ENCODE measurements at regions not wholly inside any gene's neighbourhood (a gene's known extent, or its start where the extent isn't known, plus 50 kb on each side); places are given as distances from the start of the nearest gene placed in this dataset.

DNA sequence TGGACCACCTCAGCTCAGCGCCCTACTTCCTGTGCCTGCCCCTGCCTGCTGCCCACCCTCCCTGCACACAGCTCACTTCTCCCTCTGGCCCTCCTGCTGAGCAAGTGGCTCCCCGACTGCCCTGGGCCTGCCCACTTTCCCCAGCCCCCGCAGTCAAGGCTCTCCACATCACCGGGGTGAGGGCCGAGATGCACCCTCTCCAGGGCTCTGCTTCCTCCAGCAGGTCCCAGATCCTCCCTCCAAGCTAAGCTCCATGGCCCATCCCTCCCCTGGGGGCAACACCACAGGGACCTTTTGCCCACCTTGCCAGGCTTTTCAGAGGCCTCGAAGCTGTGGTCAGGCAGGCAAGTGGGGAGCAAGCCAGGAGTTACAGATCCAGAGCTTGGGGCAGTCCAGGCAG, 820.2 kb downstream of the KCNJ18 start:
- Histone ChIP-seq H3K27ac (no peak overlapping the region), H3K9me3 (no peaks in the 10 kb centered on the region), H3K4me3 (no peak overlapping the region), H3K4me1 (no peaks in the 10 kb centered on the region), H3K36me3 (no peaks in the 10 kb centered on the region), H3K27me3 (no peaks in the 10 kb centered on the region)
- DNase-seq (ENCODE audit: low spot score) = peak; percentile 23
- TF ChIP-seq, protein P1, sequence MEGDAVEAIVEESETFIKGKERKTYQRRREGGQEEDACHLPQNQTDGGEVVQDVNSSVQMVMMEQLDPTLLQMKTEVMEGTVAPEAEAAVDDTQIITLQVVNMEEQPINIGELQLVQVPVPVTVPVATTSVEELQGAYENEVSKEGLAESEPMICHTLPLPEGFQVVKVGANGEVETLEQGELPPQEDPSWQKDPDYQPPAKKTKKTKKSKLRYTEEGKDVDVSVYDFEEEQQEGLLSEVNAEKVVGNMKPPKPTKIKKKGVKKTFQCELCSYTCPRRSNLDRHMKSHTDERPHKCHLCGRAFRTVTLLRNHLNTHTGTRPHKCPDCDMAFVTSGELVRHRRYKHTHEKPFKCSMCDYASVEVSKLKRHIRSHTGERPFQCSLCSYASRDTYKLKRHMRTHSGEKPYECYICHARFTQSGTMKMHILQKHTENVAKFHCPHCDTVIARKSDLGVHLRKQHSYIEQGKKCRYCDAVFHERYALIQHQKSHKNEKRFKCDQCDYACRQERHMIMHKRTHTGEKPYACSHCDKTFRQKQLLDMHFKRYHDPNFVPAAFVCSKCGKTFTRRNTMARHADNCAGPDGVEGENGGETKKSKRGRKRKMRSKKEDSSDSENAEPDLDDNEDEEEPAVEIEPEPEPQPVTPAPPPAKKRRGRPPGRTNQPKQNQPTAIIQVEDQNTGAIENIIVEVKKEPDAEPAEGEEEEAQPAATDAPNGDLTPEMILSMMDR (IDR thresholded peaks at IDR 0.05) = no peak

DNA sequence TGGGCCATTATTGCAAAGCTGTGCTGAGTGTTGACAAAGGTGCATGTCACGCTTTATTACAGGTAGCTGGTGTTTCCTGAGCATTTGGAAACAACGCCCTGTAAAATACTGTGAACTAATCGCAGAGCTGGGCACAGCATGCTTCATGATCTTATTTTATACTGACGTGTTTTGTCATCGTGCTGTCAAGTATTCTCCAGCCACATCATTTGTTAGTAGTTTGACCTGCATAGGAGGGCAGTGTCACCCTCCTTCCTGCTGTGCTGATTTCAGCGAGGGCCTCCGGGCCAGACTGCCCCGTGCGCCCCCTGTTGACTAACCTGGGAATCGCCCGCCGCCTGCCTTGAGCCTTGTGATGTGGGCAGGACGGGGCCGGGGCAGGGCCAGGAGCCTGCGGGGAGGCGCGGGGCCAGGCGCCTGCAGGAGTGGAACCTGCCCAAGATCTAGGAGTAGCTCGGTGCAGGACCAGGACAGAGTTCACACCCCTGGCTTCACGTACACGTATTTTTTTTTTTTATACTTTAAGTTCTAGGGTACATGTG, 820.7 kb downstream of the KCNJ18 start:
- DNase-seq (ENCODE audit: low spot score) = peak; percentile 7
- H3K27me3 ChIP-seq = no peaks in the 10 kb centered on the region
- H3K36me3 ChIP-seq = no peaks in the 10 kb centered on the region
- H3K4me1 ChIP-seq = no peaks in the 10 kb centered on the region
- H3K4me3 ChIP-seq = no peak overlapping the region
- H3K27ac ChIP-seq = no peak overlapping the region
- TF ChIP-seq, protein P1 (IDR thresholded peaks at IDR 0.05) = no peak
- no peaks in the 10 kb centered on the region for H3K9me3 ChIP-seq

GRCh38 chr17:22514315-22514714, 822.0 kb downstream of the KCNJ18 start:
- Histone ChIP-seq H3K27ac (no peak overlapping the region), H3K27me3 (no peaks in the 10 kb centered on the region), H3K9me3 (no peaks in the 10 kb centered on the region), H3K4me3 (no peak overlapping the region), H3K36me3 (no peaks in the 10 kb centered on the region), H3K4me1 (no peaks in the 10 kb centered on the region)
- TF ChIP-seq, protein P1 (IDR thresholded peaks at IDR 0.05) = no peak
- no peak for DNase-seq (ENCODE audit: low spot score)

DNA sequence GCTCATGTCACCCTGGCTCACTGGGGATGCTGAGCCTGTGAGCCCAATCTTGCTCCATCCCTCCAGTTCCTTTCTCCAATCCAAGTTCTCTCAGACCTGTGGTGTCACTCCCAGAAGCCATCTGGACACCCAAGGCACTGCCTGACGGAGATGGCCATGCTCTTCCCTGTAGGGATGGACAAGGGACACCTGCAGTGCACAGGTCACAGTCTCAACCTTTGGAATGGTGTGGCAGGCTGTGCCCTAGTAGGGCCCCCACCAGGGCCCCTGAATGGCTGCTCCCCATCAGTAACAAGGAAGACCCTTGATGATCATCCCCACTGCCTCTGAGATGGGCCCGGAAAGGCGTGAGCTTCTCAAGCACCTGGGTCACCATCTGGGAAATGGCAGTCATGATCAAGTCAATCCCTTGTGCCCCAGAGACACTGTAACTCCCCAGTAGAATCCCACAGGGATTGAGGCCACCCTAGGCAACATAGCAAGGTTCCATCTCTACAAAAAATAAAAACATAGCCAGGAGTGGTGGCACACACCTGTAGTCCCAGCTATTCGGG, 822.5 kb downstream of the KCNJ18 start:
- TF ChIP-seq, protein P1 (IDR thresholded peaks at IDR 0.05) = no peak
- no peak overlapping the region for H3K27ac ChIP-seq
- no peaks in the 10 kb centered on the region for H3K9me3 ChIP-seq
- no peak overlapping the region for H3K4me3 ChIP-seq
- H3K36me3 ChIP-seq = no peaks in the 10 kb centered on the region
- no peak for DNase-seq (ENCODE audit: low spot score)
- no peaks in the 10 kb centered on the region for H3K4me1 ChIP-seq
- H3K27me3 ChIP-seq = no peaks in the 10 kb centered on the region

DNA sequence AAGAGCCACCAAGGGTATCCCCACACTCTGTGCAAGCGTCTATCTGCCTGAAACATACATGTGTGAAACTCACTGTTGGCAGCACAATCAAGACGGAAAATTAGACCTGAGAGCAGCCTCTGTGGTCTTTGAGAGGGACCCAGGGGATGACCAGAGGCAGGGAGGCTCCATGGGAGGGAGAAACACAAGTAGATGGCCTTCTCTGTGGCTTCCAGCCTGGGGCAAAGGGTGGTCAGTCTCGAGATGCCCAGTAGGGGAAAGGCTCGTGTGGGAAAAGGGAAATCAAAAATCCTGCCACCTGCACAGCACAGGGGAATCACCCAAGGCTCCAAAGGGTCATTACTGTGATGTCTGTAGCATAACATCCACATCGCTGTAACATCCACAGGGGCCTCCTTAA, 823.3 kb downstream of the KCNJ18 start:
- Histone ChIP-seq H3K4me1 (no peaks in the 10 kb centered on the region), H3K9me3 (no peaks in the 10 kb centered on the region), H3K27ac (no peak overlapping the region), H3K36me3 (no peaks in the 10 kb centered on the region), H3K27me3 (no peaks in the 10 kb centered on the region), H3K4me3 (no peak overlapping the region)
- TF ChIP-seq, protein P1 (IDR thresholded peaks at IDR 0.05) = no peak
- no peak for DNase-seq (ENCODE audit: low spot score)
